Keratinocyte (primary cell): ENCODE measurements at regions not wholly inside any gene's neighbourhood (a gene's known extent, or its start where the extent isn't known, plus 50 kb on each side); places are given as distances from the start of the nearest gene placed in this dataset.

Experiments used
- CTCF ChIP-seq, 3 experiments: IDR thresholded peaks in 1 of 3; conservative IDR thresholded peaks in 1 of 3; optimal IDR thresholded peaks in 1 of 3; 2 replicates in 2 of 3; 3 replicates in 1 of 3; pipeline versions ENCODE3 to v1.5.1; 2011; ENCODE audit warnings: low read length in 3 of 3, mild to moderate bottlenecking in 3 of 3, moderate library complexity in 2 of 3, control low read depth in 1 of 3, inconsistent platforms in 1 of 3; ENCODE audit not compliant: insufficient read depth in 2 of 3; ENCODE audit errors: extremely low read depth in 1 of 3
- EZH2 ChIP-seq: IDR thresholded peaks from one replicate; pipeline ENCODE4 v1.6.1; 2012; ENCODE audit warnings: inconsistent platforms, mild to moderate bottlenecking, low read length, moderate library complexity

- no peak for TF ChIP-seq CTCF (optimal IDR thresholded peaks at IDR 0.05 in 1 of 3, IDR thresholded peaks at IDR 0.05 in 1 of 3, conservative IDR thresholded peaks at IDR 0.05 in 1 of 3; ENCODE audit: extremely low read depth in 1 of 3, insufficient read depth in 2 of 3, low read length in 3 of 3)
- no peak for TF ChIP-seq EZH2
Measured at GRCh38 chr2:36294316-36294721, 61.3 kb upstream of the CRIM1 start.
